Loucy (cell line): ENCODE measurements at regions not wholly inside any gene's neighbourhood (a gene's known extent, or its start where the extent isn't known, plus 50 kb on each side); places are given as distances from the start of the nearest gene placed in this dataset.

Experiments
- H2AFZ ChIP-seq: fragments of 200-600 bp; sonication (generic); 2 replicates; pipeline ENCODE4 v1.6.0; 2016; ENCODE audit warnings: antibody characterized with exemption, mild to moderate bottlenecking, low read length, moderate library complexity
- H3F3A ChIP-seq: fragments of 200-600 bp; 2 replicates; pipeline ENCODE4 v1.6.0; 2016; ENCODE audit warnings: antibody characterized with exemption, low read depth, mild to moderate bottlenecking
- H3K27me3 ChIP-seq: fragments of 200-600 bp; sonication (generic); 2 replicates; pipeline ENCODE4 v1.6.1; 2014; ENCODE audit warnings: low read length, mild to moderate bottlenecking; ENCODE audit not compliant: insufficient read depth, poor library complexity, severe bottlenecking
- H3K36me3 ChIP-seq: fragments of 200-600 bp; sonication (generic); 2 replicates; pipeline ENCODE4 v1.6.1; 2016; ENCODE audit warnings: low read length; ENCODE audit not compliant: insufficient read depth
- H3K4me1 ChIP-seq: fragments of 200-600 bp; sonication (generic); 2 replicates; pipeline ENCODE4 v1.5.1; 2014; ENCODE audit warnings: low read length, mild to moderate bottlenecking; ENCODE audit not compliant: insufficient read depth, poor library complexity, severe bottlenecking
- H3K4me2 ChIP-seq: fragments of 200-600 bp; sonication (generic); 2 replicates; pipeline ENCODE4 v1.6.0; 2014; ENCODE audit warnings: antibody characterized with exemption, low read length, low read depth, mild to moderate bottlenecking; ENCODE audit not compliant: poor library complexity, severe bottlenecking
- H3K4me3 ChIP-seq: fragments of 200-600 bp; sonication (generic); 2 replicates; pipeline ENCODE4 v1.5.1; 2014; ENCODE audit warnings: low read length, mild to moderate bottlenecking, mixed read lengths; ENCODE audit not compliant: poor library complexity, severe bottlenecking
- H3K79me2 ChIP-seq: fragments of 200-600 bp; sonication (generic); 2 replicates; pipeline ENCODE4 v1.6.1; 2014; ENCODE audit warnings: low read length; ENCODE audit not compliant: insufficient read depth
- H3K9ac ChIP-seq: fragments of 200-600 bp; sonication (generic); 2 replicates; pipeline ENCODE4 v1.6.0; 2014; ENCODE audit warnings: mild to moderate bottlenecking, low read depth, low read length, moderate library complexity; ENCODE audit not compliant: poor library complexity, severe bottlenecking
- H3K9me2 ChIP-seq: fragments of 200-600 bp; sonication (generic); replicated peaks from 2 replicates; pipeline ENCODE4 v1.6.1; 2016; ENCODE audit warnings: low read depth, low read length, mixed read lengths
- H3K9me3 ChIP-seq: fragments of 200-600 bp; sonication (generic); 2 replicates; pipeline ENCODE4 v1.6.1; 2014; ENCODE audit warnings: mild to moderate bottlenecking, antibody characterized with exemption, low read length, low read depth; ENCODE audit not compliant: insufficient read depth
- H4K20me1 ChIP-seq: fragments of 200-600 bp; sonication (generic); 2 replicates; pipeline ENCODE4 v1.6.0; 2014; ENCODE audit warnings: antibody characterized with exemption, low read length, mild to moderate bottlenecking; ENCODE audit not compliant: insufficient read depth, poor library complexity, severe bottlenecking
- CTCF ChIP-seq: fragments of 200-600 bp; sonication (generic); conservative IDR thresholded peaks from 2 replicates; pipeline ENCODE4 v1.5.1; 2014; ENCODE audit warnings: mild to moderate bottlenecking, antibody characterized with exemption, low read length
- EZH2phosphoT487 ChIP-seq: fragments of 200-600 bp; IDR thresholded peaks from 2 replicates; pipeline ENCODE4 v1.6.1; 2018; ENCODE audit warnings: antibody characterized with exemption, mild to moderate bottlenecking, moderate library complexity, borderline replicate concordance

GRCh38 chr1:229035054-229035747, 235.7 kb upstream of the RAB4A start:
- H3K4me2 ChIP-seq = peak overlapping the region; percentile 50
- H3K4me3 ChIP-seq = no peak overlapping the region
- no peaks in the 10 kb centered on the region for H3K9me3 ChIP-seq
- no peaks in the 10 kb centered on the region for H4K20me1 ChIP-seq
- no peak overlapping the region for H3K9ac ChIP-seq
- H3K36me3 ChIP-seq = no peaks in the 10 kb centered on the region
- 0 out of 2 replicates have a peak, but pooled peaks cover 2% of the 10 kb centered on the region for H3F3A ChIP-seq
- H2AFZ ChIP-seq = no peak overlapping the region
- H3K4me1 ChIP-seq = peaks cover 54% of the 10 kb centered on the region
- TF ChIP-seq CTCF = no peak
- TF ChIP-seq EZH2phosphoT487 = no peak
- no peaks in the 10 kb centered on the region for H3K9me2 ChIP-seq
- H3K27me3 ChIP-seq = no peaks in the 10 kb centered on the region
- no peaks in the 10 kb centered on the region for H3K79me2 ChIP-seq

- Histone ChIP-seq H3K9me3 (no peaks in the 10 kb centered on the region), H3K27me3 (no peaks in the 10 kb centered on the region), H3F3A (no peaks in the 10 kb centered on the region), H3K9ac (no peak overlapping the region), H4K20me1 (no peaks in the 10 kb centered on the region), H3K9me2 (no peaks in the 10 kb centered on the region), H2AFZ (no peak overlapping the region), H3K36me3 (no peaks in the 10 kb centered on the region), H3K79me2 (no peaks in the 10 kb centered on the region), H3K4me1 (peaks cover 49% of the 10 kb centered on the region), H3K4me3 (no peak overlapping the region), H3K4me2 (peak overlapping the region; percentile 50)
- TF ChIP-seq CTCF (no peak), EZH2phosphoT487 (no peak)
These were observed 235.2 kb upstream of the RAB4A start for GRCh38 chr1:229035748-229036082.

- no peaks in the 10 kb centered on the region for H3K9me3 ChIP-seq
- no peaks in the 10 kb centered on the region for H4K20me1 ChIP-seq
- H3K9me2 ChIP-seq = no peaks in the 10 kb centered on the region
- no peaks in the 10 kb centered on the region for H3K79me2 ChIP-seq
- H3K27me3 ChIP-seq = no peaks in the 10 kb centered on the region
- no peak overlapping the region for H3K9ac ChIP-seq
- H3K4me3 ChIP-seq = no peak overlapping the region
- peaks cover 28% of the 10 kb centered on the region for H3K4me1 ChIP-seq
- H3K4me2 ChIP-seq = no peak overlapping the region
- H3F3A ChIP-seq = no peaks in the 10 kb centered on the region
- H2AFZ ChIP-seq = no peak overlapping the region
- H3K36me3 ChIP-seq = no peaks in the 10 kb centered on the region
- TF ChIP-seq CTCF (no peak), EZH2phosphoT487 (no peak)
These were observed 233.0 kb upstream of the RAB4A start for GRCh38 chr1:229037806-229038405.
